H1 (cell line): ENCODE measurements at regions not wholly inside any gene's neighbourhood (a gene's known extent, or its start where the extent isn't known, plus 50 kb on each side); places are given as distances from the start of the nearest gene placed in this dataset.

ENCODE experiments used
- CTCF ChIA-PET: fragments of 300-600 bp; sonication (Branson Sonifier 250); formaldehyde crosslinking; loops from one replicate; lab custom pipeline; 2021; ENCODE audit not compliant: partially characterized antibody; lab: Charles Lee
- POLR2A ChIA-PET: fragments of 300-600 bp; sonication (Branson Sonifier 250); formaldehyde crosslinking; loops from one replicate; lab custom pipeline; 2021; ENCODE audit warnings: inconsistent platforms; ENCODE audit not compliant: partially characterized antibody; lab: Charles Lee
- DNase-seq, 2 experiments: peaks; one replicate each; pipeline versions ENCODE4 v3.0.0 to v3.0.0-alpha.2; 2010 to 2022; ENCODE audit warnings: low spot score in 2 of 2, low read depth in 1 of 2, mixed read lengths in 1 of 2
- FAIRE-seq: peaks from 2 replicates; lab custom pipeline; 2011; peaks lifted over from hg19 to GRCh38; lab: Jason Lieb, UNC
- H2AFZ ChIP-seq: 2 replicates; pipeline ENCODE4 v1.8.1; 2012; ENCODE audit warnings: low read length, inconsistent platforms
- H2AK5ac ChIP-seq: 2 replicates; pipeline ENCODE4 v1.6.1; 2013; ENCODE audit warnings: low read depth, low read length
- H2BK120ac ChIP-seq: replicated peaks from 2 replicates; pipeline ENCODE3; 2013; ENCODE audit warnings: low read depth, low read length, inconsistent platforms
- H2BK12ac ChIP-seq: 2 replicates; pipeline ENCODE4 v1.6.1; 2013; ENCODE audit warnings: low read depth, low read length
- H2BK15ac ChIP-seq: 2 replicates; pipeline ENCODE4 v1.6.1; 2013; ENCODE audit warnings: low read length
- H2BK20ac ChIP-seq: 2 replicates; pipeline ENCODE4 v1.6.1; 2013; ENCODE audit warnings: low read length
- H2BK5ac ChIP-seq: 2 replicates; pipeline ENCODE4 v1.6.1; 2013; ENCODE audit warnings: low read depth, low read length
- H3K14ac ChIP-seq: 2 replicates; pipeline ENCODE4 v1.6.1; 2013; ENCODE audit warnings: inconsistent platforms; ENCODE audit not compliant: insufficient read length
- H3K18ac ChIP-seq: 2 replicates; pipeline ENCODE4 v1.6.1; 2013; ENCODE audit warnings: low read length; ENCODE audit errors: extremely low read depth
- H3K23ac ChIP-seq: 2 replicates; pipeline ENCODE4 v1.6.1; 2013; ENCODE audit warnings: inconsistent platforms; ENCODE audit not compliant: insufficient read length
- H3K23me2 ChIP-seq: 2 replicates; pipeline ENCODE4 v1.6.1; 2013; ENCODE audit warnings: low read depth, low read length
- H3K27ac ChIP-seq: 2 replicates; pipeline ENCODE4 v1.6.1; 2011; ENCODE audit warnings: low read depth, low read length, inconsistent platforms
- H3K27me3 ChIP-seq, 4 experiments: replicated peaks in 1 of 4; 1 replicate in 1 of 4; 2 replicates in 3 of 4; pipeline versions ENCODE4 v1.6.1 to v1.8.1; 2011 to 2013; ENCODE audit warnings: low read length in 3 of 4, mild to moderate bottlenecking in 3 of 4, inconsistent platforms in 2 of 4, mixed read lengths in 2 of 4, moderate library complexity in 1 of 4; ENCODE audit not compliant: control insufficient read depth in 3 of 4, insufficient read depth in 3 of 4; ENCODE audit errors: extremely low read depth in 1 of 4
- H3K36me3 ChIP-seq, 4 experiments: 2 replicates each; pipeline versions ENCODE4 v1.6.1 to v1.8.1; 2011 to 2013; ENCODE audit warnings: mild to moderate bottlenecking in 4 of 4, low read length in 3 of 4, moderate library complexity in 2 of 4, control low read depth in 1 of 4, inconsistent platforms in 1 of 4; ENCODE audit not compliant: insufficient read depth in 4 of 4, control insufficient read depth in 2 of 4
- H3K4ac ChIP-seq: replicated peaks from 2 replicates; pipeline ENCODE3; 2013; ENCODE audit warnings: low read length, low read depth, mixed read lengths, inconsistent platforms; ENCODE audit not compliant: insufficient read length
- H3K4me1 ChIP-seq, 4 experiments: replicated peaks in 1 of 4; 1 replicate in 1 of 4; 2 replicates in 3 of 4; pipeline versions ENCODE4 v1.6.1 to v1.8.1; 2011 to 2013; ENCODE audit warnings: low read length in 3 of 4, inconsistent platforms in 2 of 4, mixed read lengths in 1 of 4; ENCODE audit not compliant: insufficient read depth in 4 of 4, control insufficient read depth in 3 of 4
- H3K4me2 ChIP-seq, 2 experiments: 2 replicates each; pipeline versions ENCODE4 v1.6.1 to v1.8.1; 2011 to 2013; ENCODE audit warnings: low read depth in 2 of 2, low read length in 2 of 2, control low read depth in 1 of 2, inconsistent platforms in 1 of 2, mild to moderate bottlenecking in 1 of 2; ENCODE audit not compliant: insufficient read depth in 1 of 2
- H3K4me3 ChIP-seq, 4 experiments: fragments of 200-600, 300-600 bp in 1 of 4; sonication (generic), shearing (Covaris generic), sonication (Bioruptor Twin) in 1 of 4; 2 replicates each; pipeline versions ENCODE4 v1.5.1 to v1.8.1; 2011 to 2016; ENCODE audit warnings: low read length in 4 of 4, low read depth in 3 of 4, control low read depth in 2 of 4, inconsistent platforms in 2 of 4, mild to moderate bottlenecking in 2 of 4, mixed read lengths in 1 of 4, moderate library complexity in 1 of 4; ENCODE audit not compliant: insufficient read depth in 2 of 4; ENCODE audit errors: extremely low read depth in 1 of 4
- H3K56ac ChIP-seq: replicated peaks from 2 replicates; pipeline ENCODE3; 2013; ENCODE audit warnings: low read depth, mild to moderate bottlenecking, mixed read lengths, low read length, inconsistent platforms; ENCODE audit not compliant: insufficient read length
- H3K79me1 ChIP-seq: 2 replicates; pipeline ENCODE4 v1.6.1; 2013; ENCODE audit warnings: low read depth, low read length, control low read depth
- H3K79me2 ChIP-seq, 2 experiments: 2 replicates each; pipeline versions ENCODE4 v1.6.1 to v1.8.1; 2012 to 2013; ENCODE audit warnings: low read length in 2 of 2, mild to moderate bottlenecking in 2 of 2, inconsistent platforms in 1 of 2; ENCODE audit not compliant: insufficient read depth in 2 of 2, control insufficient read depth in 1 of 2
- H3K9ac ChIP-seq, 4 experiments: replicated peaks in 1 of 4; 1 replicate in 1 of 4; 2 replicates in 3 of 4; pipeline versions ENCODE4 v1.6.1 to v1.8.1; 2011 to 2013; ENCODE audit warnings: low read depth in 3 of 4, low read length in 3 of 4, control low read depth in 2 of 4, mild to moderate bottlenecking in 2 of 4, moderate library complexity in 2 of 4, inconsistent platforms in 1 of 4; ENCODE audit errors: extremely low read depth in 1 of 4
- H3K9me3 ChIP-seq, 2 experiments: 2 replicates each; pipeline versions ENCODE4 v1.6.1 to v1.8.1; 2012 to 2013; ENCODE audit warnings: mild to moderate bottlenecking in 2 of 2, moderate library complexity in 2 of 2, control low read depth in 1 of 2, inconsistent platforms in 1 of 2, low read depth in 1 of 2, low read length in 1 of 2, mixed read lengths in 1 of 2; ENCODE audit not compliant: insufficient read depth in 2 of 2
- H4K20me1 ChIP-seq, 2 experiments: replicated peaks in 1 of 2; 2 replicates each; pipeline versions ENCODE3 to v1.8.1; 2011 to 2013; ENCODE audit warnings: inconsistent platforms in 2 of 2, low read length in 2 of 2, mild to moderate bottlenecking in 1 of 2; ENCODE audit not compliant: insufficient read depth in 2 of 2, control insufficient read depth in 1 of 2
- H4K5ac ChIP-seq: 2 replicates; pipeline ENCODE4 v1.6.1; 2013; ENCODE audit warnings: low read length, low read depth, mixed read lengths, inconsistent platforms; ENCODE audit not compliant: insufficient read length
- H4K8ac ChIP-seq: 2 replicates; pipeline ENCODE4 v1.8.0; 2013; ENCODE audit warnings: mild to moderate bottlenecking, moderate library complexity, low read length, inconsistent platforms; ENCODE audit not compliant: insufficient read depth; ENCODE audit errors: extremely low read depth
- H4K91ac ChIP-seq: replicated peaks from 2 replicates; pipeline ENCODE3; 2013; ENCODE audit warnings: low read length, mixed read lengths, inconsistent platforms; ENCODE audit not compliant: insufficient read length
- SIX5 ChIP-seq: IDR thresholded peaks from 2 replicates; pipeline ENCODE4 v1.6.1; 2011; ENCODE audit warnings: mild to moderate bottlenecking, low read depth, low read length
- WGBS, 2 experiments: shearing (Covaris generic) in 1 of 2; methylation state at CpG; one replicate each; pipeline versions ENCODE4 v1.1.6 to v1.1.7; 2013 to 2015; ENCODE audit warnings: low lambda C conversion rate in 2 of 2, mixed read lengths in 2 of 2, inconsistent platforms in 1 of 2, low coverage in 1 of 2, missing lambda C conversion rate in 1 of 2; ENCODE audit not compliant: insufficient replicate concordance in 2 of 2, insufficient coverage in 1 of 2, insufficient read length in 1 of 2; ENCODE audit errors: extremely low coverage in 1 of 2, missing lambda C conversion rate in 1 of 2; 5-methylcytosine and 5-hydroxymethylcytosine counted together

DNA sequence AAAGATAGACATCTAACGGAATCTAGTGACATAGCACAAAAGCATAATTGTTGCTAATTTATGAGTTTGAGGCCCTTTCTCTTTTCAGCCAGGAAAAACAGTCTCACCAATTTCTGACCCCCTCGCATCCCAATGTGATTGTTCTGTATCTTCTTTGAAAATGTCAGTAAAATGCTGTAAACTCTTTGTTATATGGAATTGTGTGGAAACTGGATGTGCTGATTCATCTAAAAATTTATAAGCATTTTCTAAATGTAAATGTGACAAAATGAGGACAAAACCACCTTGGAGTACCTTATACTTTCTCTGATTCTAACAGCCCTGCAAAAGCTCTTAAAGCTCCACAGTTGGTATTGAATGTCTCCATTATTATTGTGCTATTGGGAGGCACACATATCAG lies 70.9 kb upstream of the MME start:
- ChIA-PET POLR2A (no interaction called here), CTCF (interaction anchor here (0.6 to 1.2 kb wide), 4 partner anchors 8 to 313 kb away, joined by 3 to 4 read pairs (median 3); no protein-coding TSS in a partner anchor)
- Histone ChIP-seq H3K4me1 (no peaks in the 10 kb centered on the region; a peak in 1 of 7 replicates), H2AK5ac (no peak overlapping the region), H2BK15ac (no peak overlapping the region), H3K9ac (no peak overlapping the region), H2BK5ac (no peak overlapping the region), H3K18ac (no peak overlapping the region), H2AFZ (no peak overlapping the region), H4K8ac (no peak overlapping the region), H2BK12ac (no peak overlapping the region), H3K9me3 (0 out of 4 replicates have a peak, but pooled peaks cover 4 to 7% of the 10 kb centered on the region in 2 experiments), H2BK120ac (no peak overlapping the region), H3K4ac (no peak overlapping the region), H3K27me3 (no peaks in the 10 kb centered on the region), H4K91ac (no peak overlapping the region), H3K14ac (no peak overlapping the region), H3K79me1 (no peaks in the 10 kb centered on the region), H3K4me2 (no peak overlapping the region), H3K36me3 (no peaks in the 10 kb centered on the region; a peak in 1 of 8 replicates), H3K23me2 (no peaks in the 10 kb centered on the region), H2BK20ac (no peak overlapping the region), H3K56ac (no peak overlapping the region), H3K4me3 (no peak overlapping the region), H4K20me1 (no peaks in the 10 kb centered on the region), H3K23ac (no peak overlapping the region), H3K79me2 (no peaks in the 10 kb centered on the region), H4K5ac (no peak overlapping the region), H3K27ac (no peak overlapping the region)
- WGBS, 2 experiments, result 93% methylated on average over 2 of the region's 2 CpGs; no CpG with 5 or more reads in 1 of the 2 experiments
- DNase-seq (no peak), FAIRE-seq (no peak)
- TF ChIP-seq SIX5, result no peak
